ENCODE measurements at regions not wholly inside any gene's neighbourhood (a gene's known extent, or its start where the extent isn't known, plus 50 kb on each side); places are given as distances from the start of the nearest gene placed in this dataset.

DNA sequence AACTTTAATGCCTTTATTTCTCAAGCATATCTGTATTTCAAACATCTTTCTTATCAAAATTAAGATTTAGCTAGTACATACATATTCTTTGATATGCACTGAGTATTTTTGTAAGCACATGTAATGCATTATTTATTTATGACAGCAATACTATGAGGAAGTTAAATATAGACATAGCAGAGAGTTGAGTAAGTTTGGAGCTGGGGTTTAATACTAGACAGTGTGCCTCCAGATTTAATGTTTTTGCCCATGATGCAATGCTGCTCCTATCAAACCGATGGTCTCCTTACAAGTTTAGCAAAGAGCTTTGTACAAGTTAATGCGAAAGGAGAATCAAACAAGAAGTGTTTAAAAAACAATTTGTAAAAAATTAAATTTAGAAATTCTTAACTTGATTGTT is 826.6 kb upstream of the MGAT4C start:
- TF ChIP-seq CTCF (IDR thresholded peaks at IDR 0.05; ENCODE audit: extremely low read depth in 1 of 2, insufficient read depth in 1 of 2, low read depth in 1 of 2, low read length in 2 of 2): no peak
- TF ChIP-seq POLR2AphosphoS5 (IDR thresholded peaks at IDR 0.05; ENCODE audit: insufficient read depth, low read depth, low read length): no peak
- no peak for TF ChIP-seq POLR2A (IDR thresholded peaks at IDR 0.05; ENCODE audit: low read depth, low read length)
- TF ChIP-seq EZH2 (IDR thresholded peaks at IDR 0.05; ENCODE audit: borderline replicate concordance, low read depth, low read length, severe bottlenecking): no peak

Measured in endothelial cell of umbilical vein (primary cell).